HG03280 (cell line): ENCODE measurements at regions not wholly inside any gene's neighbourhood (a gene's known extent, or its start where the extent isn't known, plus 50 kb on each side); places are given as distances from the start of the nearest gene placed in this dataset.

Source experiments
- ATAC-seq: cut with Tn5 transposase; IDR thresholded peaks from one replicate; pipeline ENCODE4 v1.9.1; 2021; ENCODE audit warnings: mild to moderate bottlenecking, moderate library complexity; ENCODE audit not compliant: unreplicated experiment

DNA sequence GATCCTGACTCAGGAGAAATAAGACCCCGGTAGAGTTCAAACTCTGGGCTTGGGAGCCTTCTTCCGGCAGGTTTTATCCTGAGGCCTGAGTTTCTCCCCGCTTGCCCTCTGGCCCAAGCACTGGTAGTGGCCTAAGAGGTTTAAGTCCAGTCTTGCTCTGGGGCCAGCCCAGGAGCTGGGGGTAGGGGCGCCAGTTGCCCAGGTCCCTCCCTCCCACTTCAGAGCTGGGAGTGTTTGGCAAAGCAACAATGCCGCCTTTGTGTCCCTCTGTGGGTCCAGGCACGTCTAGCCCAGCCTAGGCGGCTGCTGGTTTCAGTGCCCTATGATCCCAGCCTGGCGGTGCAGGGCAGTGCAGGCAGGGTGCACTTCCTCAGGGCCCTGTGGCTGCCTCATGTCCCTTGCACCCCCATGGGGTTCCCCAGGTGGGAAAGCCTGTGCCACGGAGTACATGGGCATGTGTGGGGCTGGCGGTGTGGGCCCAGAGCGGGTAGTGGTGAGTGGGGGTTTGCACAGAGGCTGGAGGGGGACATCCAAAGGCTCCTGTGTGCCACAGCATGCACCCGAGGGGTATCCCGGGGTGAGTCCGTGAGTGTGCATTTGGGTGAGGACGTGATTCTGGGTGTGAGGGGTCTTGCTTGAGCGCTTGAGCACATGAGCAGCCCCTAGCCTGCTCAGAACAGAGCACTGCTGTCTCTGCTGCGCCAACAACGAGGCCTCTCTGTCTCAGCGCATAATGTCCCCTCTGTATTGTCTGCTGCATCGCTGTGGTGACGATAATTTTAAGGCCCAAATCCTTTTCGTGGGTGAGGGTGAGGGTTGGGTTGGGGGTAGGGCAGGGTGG, 61.7 kb upstream of the PSD2 start:
- no peak for ATAC-seq

DNA sequence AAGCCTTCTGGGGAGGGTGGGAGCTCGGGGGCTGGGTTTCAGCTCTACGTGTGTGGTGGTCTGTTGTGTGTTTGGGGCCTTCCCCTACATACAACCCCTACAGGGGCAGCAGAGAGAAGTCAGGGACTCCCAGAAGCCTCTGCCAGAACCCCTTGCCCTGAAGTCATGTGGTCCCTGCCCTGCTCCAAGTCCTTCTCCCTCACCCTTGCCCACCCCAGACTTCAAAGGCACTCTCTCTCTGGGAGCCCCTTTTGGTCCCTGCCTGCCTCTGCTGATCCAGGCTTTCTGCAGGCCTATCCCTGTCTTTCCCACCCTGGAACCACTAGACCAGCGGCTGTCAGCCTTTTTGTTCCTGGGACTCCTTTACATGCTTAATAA, 61.1 kb upstream of the PSD2 start:
- ATAC-seq, result no peak

DNA sequence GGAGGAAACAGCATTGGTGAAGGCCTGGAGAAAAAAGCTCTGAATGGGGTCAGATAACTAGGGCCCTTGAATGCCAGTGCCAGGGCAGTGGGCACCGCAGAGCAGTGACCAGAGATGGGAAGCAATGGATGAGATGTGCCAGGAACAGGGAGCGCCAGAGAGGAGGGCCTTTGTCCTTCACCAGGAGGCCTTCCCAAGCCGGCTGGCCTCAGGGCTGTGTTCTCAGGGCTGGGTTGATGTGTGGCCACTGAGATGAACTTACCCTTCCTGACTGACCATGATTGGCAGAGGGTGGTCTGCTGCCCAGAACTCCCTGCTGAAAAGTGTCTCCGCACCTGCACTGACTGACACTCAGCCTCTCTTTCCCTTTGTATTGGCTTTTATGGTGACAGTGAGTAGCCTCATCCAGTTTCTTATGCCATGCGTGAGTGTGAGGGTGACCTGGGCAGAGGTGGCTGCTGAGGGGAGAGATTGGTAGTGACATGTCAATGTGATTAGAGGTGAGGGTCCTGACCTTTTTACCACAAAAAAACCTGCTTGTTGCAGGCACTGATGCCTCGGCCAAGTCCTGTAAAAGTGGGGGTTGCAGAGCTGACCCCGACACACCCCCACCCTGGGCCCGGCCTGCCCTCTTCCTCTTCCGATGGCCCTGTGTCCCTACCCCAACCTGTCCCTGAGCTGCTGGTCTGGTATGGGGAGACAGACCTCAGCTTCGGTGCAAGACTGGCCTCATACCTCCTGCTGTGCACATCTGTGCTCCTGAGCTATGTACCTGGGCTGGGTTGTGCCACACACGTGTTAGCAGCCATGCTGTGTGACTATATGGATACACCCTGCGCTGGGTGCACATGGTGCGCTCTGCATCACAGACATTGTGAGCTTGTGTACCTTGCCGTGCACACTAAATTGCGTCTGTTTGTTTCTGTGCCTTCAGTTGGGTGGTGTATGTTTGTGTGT, 57.1 kb upstream of the PSD2 start:
- ATAC-seq, result no peak

DNA sequence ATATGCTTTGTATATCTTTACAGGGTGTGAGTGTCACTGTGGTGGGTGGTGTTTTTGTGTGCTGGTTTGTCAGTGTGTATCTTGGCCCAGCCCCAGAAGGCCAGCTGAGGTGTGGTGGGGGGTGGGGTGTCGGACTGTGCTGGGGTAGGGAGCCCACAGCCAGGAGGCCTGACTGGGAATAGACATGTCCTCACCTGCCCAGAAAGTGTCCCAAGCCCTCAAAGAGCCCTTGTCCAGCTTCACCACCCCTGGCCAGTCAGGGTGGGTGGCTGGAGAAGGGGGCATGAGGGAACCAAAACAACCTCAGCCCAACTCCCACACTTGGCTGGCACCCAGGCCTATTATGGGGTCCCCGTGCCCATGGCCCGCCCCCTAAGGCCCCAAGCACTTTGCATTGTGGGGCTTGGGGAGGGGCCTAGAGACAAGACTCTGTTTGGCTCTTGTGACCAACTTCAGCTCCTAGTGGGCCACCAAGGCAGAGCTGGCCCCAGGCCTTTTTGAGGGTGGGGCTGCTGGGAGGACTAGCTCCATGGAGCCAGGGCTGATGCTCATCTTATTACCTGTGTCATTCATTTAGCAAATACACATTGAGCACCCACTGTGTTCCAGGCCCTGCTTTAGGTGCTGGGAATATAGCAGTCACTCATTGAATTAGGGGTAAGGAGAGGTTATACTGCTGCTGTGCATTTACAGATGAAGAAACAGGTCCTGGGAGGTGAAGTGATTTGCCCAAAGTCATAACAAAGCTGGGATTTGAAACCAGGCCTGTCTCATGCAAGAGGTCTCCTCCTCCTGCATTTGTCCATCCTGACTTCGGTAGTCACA, 56.2 kb upstream of the PSD2 start:
- no peak for ATAC-seq

DNA sequence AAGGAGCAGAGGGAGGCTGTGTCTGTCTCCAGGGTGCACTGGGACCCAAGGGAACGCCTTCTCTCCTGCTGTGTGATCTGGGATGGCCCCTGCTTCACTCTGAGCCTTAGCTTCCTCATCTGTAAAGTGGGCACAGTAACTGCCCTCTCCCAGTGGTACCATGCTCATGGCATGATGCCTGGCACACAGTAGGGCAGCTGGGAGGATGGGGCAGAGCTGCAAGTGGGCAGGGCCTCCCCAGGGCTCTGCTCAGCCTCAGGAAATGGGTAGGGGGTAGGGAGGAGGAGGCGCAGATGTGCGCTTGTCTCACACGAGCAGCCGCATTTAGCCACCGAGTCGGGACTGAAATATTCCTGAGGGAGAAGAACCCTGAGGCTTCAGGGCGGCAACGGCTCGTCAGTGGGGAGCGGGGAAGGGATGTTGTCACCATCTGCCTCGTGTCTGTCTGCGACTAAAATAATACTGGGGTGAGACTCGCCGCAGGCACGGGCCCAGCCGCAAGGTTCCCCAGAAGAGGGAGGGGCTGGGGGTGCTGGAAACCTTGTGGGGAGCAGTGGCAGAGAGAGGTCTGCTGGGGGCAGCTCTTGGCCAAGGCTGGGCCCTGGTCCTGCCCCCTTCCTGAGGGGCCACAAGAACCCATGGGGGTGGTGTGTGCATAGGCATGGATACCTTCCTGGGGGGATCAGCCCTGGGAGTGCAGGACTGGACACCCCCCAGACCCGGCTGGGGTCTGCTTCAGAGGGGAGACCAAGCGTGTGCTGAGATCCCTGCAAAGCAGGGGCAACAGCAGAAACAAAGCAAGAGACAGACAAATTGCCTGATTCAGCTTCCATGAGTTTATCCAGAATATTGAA, 55.2 kb upstream of the PSD2 start:
- no peak for ATAC-seq

DNA sequence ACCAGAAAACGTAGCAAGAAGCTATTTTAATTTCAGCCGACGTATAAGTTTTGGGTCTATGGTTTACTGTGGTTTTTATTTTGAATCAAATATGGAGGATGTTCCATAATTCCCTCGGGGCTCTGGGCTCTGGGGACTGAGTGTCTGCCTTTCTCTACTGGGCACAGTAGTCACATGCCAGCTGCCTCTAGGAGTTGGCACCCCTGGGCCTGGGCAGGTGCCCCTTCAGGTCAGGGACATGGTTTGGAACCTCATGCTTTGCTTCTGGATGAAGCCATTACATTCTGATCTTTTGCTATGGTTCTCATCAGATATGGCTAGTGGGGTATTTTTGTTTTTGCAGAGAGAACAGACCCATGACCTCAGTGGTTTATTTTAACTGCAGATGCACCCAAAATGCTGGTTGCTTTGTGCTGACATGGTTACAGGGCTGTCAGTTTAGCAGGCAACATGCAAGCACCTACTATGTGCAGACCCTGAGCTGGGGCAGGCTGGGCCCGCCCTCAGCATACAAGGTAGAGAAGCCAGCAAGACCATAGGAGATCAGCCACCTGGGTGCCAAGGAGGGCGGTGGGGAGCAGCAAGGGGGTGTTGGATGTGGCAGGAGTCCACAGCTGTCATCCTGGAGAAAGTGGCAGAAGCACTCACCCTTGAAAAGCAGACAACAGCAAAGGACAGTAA, 54.5 kb upstream of the PSD2 start:
- no peak for ATAC-seq

DNA sequence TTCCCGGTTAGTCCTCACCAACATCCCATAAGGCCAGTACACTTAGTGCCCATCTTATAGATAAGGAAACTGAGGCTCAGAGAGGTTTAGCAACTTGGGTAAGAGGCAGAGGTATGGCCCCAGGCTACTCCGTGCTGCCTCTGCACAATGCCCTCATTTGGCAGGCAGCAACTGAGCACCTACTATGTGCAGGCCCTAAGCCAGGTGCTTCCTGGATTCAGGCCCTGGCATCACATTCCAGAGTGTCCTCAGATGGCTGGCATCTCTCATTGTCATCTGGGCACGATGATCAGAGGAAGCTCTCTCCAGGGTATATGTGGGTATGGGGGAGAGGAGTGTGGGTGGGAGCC, 53.8 kb upstream of the PSD2 start:
- no peak for ATAC-seq

DNA sequence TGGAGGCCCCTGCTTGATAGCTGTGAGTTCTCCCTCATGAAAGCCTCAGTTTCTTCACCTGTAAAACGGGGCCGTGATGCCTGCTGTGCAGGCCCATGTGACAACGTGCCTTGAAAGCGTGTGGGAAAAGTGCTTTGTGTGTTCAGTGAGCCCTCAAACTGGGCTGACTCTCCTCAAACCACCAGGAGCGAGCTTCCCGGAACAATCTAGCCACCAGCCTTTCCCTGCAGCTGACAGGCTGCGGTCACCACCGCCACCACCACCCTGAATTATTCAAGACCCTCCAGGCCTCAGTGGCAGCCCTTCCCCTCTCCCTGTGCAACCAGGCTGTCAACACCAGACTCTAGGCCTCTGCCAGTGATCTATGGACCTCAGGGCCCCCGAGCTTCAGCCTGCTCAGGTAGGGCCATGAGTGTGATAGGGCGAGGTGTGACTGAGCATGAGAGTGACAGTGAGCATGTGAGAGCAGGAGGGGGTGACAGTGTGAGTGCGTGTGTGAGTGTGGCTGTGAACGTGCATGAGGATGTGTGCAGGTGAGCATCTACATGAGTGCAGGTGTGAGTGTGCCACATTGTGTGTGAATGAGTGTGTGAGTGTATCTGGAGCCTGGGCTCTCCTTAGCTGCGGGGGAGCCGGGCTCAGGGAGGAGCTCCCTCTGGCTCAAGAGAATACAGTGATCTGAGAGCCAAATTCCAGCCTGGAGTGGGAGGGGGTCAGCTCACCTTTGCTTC, 53.3 kb upstream of the PSD2 start:
- ATAC-seq, result no peak

DNA sequence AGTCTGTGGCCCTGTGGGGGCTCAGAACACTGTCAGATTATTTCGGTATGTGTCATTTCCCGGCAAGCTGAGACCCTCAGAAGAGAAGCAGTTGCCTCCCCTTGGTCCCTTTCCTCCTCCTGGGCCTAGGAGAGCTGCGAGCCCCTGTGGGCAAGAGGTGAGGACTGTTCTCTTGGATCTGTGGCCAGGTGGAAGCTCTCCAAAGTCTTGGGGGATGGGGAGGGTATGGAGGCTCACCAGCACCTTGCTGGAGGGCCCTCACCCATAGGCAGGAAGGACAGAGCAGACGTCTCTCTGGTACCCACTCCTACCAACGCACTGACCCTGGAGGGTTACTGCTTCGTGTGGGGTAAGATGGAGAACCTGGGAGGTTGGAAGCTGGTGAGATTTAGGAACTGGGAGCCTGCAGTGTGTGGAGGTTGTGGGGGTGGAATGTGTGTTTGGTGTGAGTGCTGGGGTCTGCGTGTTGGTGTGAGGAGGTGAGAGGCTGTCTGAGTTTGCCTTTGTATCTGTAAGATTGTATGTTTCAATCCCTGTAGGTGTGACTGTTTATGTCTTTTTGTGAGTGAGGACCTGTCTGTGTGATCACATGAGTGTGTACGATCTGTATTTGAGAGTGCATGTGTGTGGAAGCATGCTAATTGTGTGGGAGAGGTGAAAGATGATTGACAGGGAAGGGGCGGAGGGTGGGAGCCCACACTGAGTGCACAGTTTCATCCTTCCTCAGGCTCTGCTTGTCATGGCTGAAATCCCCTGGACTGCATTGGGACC, 52.4 kb upstream of the PSD2 start:
- ATAC-seq, result no peak

DNA sequence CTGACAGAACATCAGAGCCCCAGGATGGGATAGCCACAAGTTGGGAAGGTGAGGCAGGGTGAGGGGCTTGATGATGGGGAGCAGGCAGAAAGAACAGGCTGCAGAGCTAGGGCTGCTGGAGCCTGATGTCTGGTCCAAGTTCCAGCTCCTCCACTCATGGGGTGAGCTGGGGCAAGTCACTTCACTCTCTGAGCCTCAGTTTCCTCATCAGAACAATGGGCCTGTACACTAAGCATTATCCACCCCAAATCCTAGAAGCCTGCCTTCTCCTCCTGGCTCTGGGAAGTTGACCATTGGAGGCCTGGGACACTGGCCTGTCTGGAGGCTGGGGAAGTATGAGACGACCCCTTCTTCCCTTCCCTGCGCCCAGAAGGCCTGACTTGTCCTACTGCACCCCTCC, 51.8 kb upstream of the PSD2 start:
- ATAC-seq, result no peak

DNA sequence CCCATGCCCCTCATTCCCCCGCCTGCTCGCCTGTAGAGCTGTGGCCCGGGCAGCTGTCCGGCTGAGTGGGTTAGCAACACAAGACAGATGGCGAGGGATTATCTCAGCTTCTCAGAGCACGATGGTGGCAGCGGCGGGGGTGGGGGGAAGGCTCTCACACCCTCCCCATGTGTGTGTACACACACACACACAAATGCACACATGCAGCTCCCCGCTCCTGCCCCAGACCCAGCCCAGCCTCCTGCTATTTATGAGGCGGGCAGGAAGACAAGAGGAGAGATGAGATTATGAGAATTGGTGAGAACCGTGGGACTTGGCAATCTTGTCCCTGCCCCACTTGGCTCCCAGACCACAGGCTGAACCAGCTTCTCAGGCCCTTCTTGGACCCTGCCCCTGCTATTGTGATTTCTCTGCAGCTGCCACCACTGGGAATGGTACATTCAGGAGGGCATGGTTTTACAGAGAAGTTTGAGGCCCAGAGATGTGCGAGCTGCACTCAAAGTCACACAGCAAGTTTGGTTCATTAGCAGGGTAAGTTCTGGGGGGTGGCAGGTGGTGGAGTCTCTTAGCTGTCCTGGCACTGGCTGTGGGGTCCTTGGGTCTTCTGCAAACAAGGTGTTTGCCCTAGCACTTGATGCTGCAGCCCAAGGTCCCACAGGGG, 51.0 kb upstream of the PSD2 start:
- ATAC-seq, result no peak

DNA sequence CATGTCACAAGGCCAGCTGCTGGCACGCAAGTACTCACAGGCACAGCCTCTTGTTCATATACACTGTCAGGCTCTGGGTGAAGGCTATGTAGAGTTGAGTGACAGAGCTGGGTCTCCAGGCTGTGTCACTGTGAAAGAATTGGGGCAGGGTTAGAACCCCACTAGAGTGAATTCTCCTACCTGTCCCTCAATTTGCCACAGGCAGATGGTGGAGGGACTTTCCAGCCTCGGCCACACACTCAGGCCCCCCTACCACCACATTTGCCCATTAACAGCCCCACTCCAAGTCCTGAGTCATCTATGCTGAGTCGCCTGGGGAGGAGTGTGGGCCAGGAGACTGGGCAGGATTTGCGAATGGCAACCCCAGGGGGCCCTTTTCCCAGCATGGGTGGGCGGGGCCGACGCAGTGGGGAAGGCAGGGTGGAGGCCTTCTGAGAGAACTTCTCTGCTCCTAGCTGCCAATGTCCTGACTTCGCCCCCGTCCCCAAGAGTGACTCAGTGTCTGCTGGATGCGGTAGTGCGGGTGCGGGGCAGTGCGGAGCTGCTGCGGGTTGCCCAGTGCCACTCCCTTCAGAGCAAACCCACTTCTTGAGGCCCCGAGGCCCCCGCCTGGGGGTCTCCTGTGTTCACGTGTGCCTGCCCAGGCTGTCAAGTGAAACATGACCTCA, 50.3 kb upstream of the PSD2 start:
- ATAC-seq, result no peak

DNA sequence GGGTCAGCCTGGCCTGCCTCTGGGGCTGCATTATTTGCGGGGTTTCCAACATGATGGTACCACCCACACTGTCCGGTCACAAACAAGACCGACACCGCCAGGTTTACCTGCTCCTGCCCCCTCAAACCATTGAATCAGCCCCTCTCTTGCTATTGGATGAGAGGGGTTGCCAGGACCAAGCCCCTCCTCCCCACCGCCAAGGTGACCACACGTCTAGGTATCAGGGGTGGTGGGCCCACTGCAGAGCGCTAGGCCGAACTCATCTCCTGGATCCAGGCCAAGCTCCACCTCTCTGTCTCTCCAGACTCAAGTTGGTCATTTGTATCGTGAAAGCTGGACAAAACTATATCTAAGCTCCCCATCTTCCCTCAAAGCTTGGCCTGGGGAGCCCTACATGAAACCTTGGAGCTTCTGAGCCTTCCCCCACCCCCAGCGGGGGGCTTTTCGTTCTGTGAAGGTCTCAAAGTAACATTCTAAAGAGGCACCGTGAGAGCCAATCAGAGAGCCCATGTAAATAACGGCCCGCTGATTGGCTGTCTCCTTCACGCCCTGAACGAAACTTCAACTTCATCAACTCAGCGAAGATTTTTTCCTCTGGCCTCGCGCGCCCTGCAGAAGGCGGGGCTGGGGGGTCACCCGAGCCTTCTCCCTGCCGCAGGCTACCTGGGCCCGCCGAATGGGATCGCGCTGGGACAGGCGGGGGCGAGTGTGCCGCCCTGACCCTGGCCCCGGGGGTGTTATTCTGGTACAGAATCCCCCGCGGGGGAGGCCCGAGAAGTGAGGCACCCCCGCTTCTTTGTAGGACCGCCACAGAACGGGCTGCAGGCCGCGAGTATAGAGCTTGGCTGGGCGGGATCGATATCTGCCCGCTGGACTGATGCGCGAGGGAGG, 49.6 kb upstream of the PSD2 start:
- ATAC-seq, result peak; percentile 29
